H1 (cell line): ENCODE measurements at regions not wholly inside any gene's neighbourhood (a gene's known extent, or its start where the extent isn't known, plus 50 kb on each side); places are given as distances from the start of the nearest gene placed in this dataset.
A peak's percentile ranks its signal among the peaks of the same experiment; 100 is the strongest.

ENCODE experiments used
- CTCF ChIA-PET: fragments of 300-600 bp; sonication (Branson Sonifier 250); formaldehyde crosslinking; loops from one replicate; lab custom pipeline; 2021; ENCODE audit not compliant: partially characterized antibody; lab: Charles Lee
- POLR2A ChIA-PET: fragments of 300-600 bp; sonication (Branson Sonifier 250); formaldehyde crosslinking; loops from one replicate; lab custom pipeline; 2021; ENCODE audit warnings: inconsistent platforms; ENCODE audit not compliant: partially characterized antibody; lab: Charles Lee
- DNase-seq, 2 experiments: peaks; one replicate each; pipeline versions ENCODE4 v3.0.0 to v3.0.0-alpha.2; 2010 to 2022; ENCODE audit warnings: low spot score in 2 of 2, low read depth in 1 of 2, mixed read lengths in 1 of 2
- FAIRE-seq: peaks from 2 replicates; lab custom pipeline; 2011; peaks lifted over from hg19 to GRCh38; lab: Jason Lieb, UNC
- H2AFZ ChIP-seq: 2 replicates; pipeline ENCODE4 v1.8.1; 2012; ENCODE audit warnings: low read length, inconsistent platforms
- H2AK5ac ChIP-seq: 2 replicates; pipeline ENCODE4 v1.6.1; 2013; ENCODE audit warnings: low read depth, low read length
- H2BK120ac ChIP-seq: replicated peaks from 2 replicates; pipeline ENCODE3; 2013; ENCODE audit warnings: low read depth, low read length, inconsistent platforms
- H2BK12ac ChIP-seq: 2 replicates; pipeline ENCODE4 v1.6.1; 2013; ENCODE audit warnings: low read depth, low read length
- H2BK15ac ChIP-seq: 2 replicates; pipeline ENCODE4 v1.6.1; 2013; ENCODE audit warnings: low read length
- H2BK20ac ChIP-seq: 2 replicates; pipeline ENCODE4 v1.6.1; 2013; ENCODE audit warnings: low read length
- H2BK5ac ChIP-seq: 2 replicates; pipeline ENCODE4 v1.6.1; 2013; ENCODE audit warnings: low read depth, low read length
- H3K14ac ChIP-seq: 2 replicates; pipeline ENCODE4 v1.6.1; 2013; ENCODE audit warnings: inconsistent platforms; ENCODE audit not compliant: insufficient read length
- H3K18ac ChIP-seq: 2 replicates; pipeline ENCODE4 v1.6.1; 2013; ENCODE audit warnings: low read length; ENCODE audit errors: extremely low read depth
- H3K23ac ChIP-seq: 2 replicates; pipeline ENCODE4 v1.6.1; 2013; ENCODE audit warnings: inconsistent platforms; ENCODE audit not compliant: insufficient read length
- H3K23me2 ChIP-seq: 2 replicates; pipeline ENCODE4 v1.6.1; 2013; ENCODE audit warnings: low read depth, low read length
- H3K27ac ChIP-seq: 2 replicates; pipeline ENCODE4 v1.6.1; 2011; ENCODE audit warnings: low read depth, low read length, inconsistent platforms
- H3K27me3 ChIP-seq, 4 experiments: replicated peaks in 1 of 4; 1 replicate in 1 of 4; 2 replicates in 3 of 4; pipeline versions ENCODE4 v1.6.1 to v1.8.1; 2011 to 2013; ENCODE audit warnings: low read length in 3 of 4, mild to moderate bottlenecking in 3 of 4, inconsistent platforms in 2 of 4, mixed read lengths in 2 of 4, moderate library complexity in 1 of 4; ENCODE audit not compliant: control insufficient read depth in 3 of 4, insufficient read depth in 3 of 4; ENCODE audit errors: extremely low read depth in 1 of 4
- H3K36me3 ChIP-seq, 4 experiments: 2 replicates each; pipeline versions ENCODE4 v1.6.1 to v1.8.1; 2011 to 2013; ENCODE audit warnings: mild to moderate bottlenecking in 4 of 4, low read length in 3 of 4, moderate library complexity in 2 of 4, control low read depth in 1 of 4, inconsistent platforms in 1 of 4; ENCODE audit not compliant: insufficient read depth in 4 of 4, control insufficient read depth in 2 of 4
- H3K4ac ChIP-seq: replicated peaks from 2 replicates; pipeline ENCODE3; 2013; ENCODE audit warnings: low read length, low read depth, mixed read lengths, inconsistent platforms; ENCODE audit not compliant: insufficient read length
- H3K4me1 ChIP-seq, 4 experiments: replicated peaks in 1 of 4; 1 replicate in 1 of 4; 2 replicates in 3 of 4; pipeline versions ENCODE4 v1.6.1 to v1.8.1; 2011 to 2013; ENCODE audit warnings: low read length in 3 of 4, inconsistent platforms in 2 of 4, mixed read lengths in 1 of 4; ENCODE audit not compliant: insufficient read depth in 4 of 4, control insufficient read depth in 3 of 4
- H3K4me2 ChIP-seq, 2 experiments: 2 replicates each; pipeline versions ENCODE4 v1.6.1 to v1.8.1; 2011 to 2013; ENCODE audit warnings: low read depth in 2 of 2, low read length in 2 of 2, control low read depth in 1 of 2, inconsistent platforms in 1 of 2, mild to moderate bottlenecking in 1 of 2; ENCODE audit not compliant: insufficient read depth in 1 of 2
- H3K4me3 ChIP-seq, 4 experiments: fragments of 200-600, 300-600 bp in 1 of 4; sonication (generic), shearing (Covaris generic), sonication (Bioruptor Twin) in 1 of 4; 2 replicates each; pipeline versions ENCODE4 v1.5.1 to v1.8.1; 2011 to 2016; ENCODE audit warnings: low read length in 4 of 4, low read depth in 3 of 4, control low read depth in 2 of 4, inconsistent platforms in 2 of 4, mild to moderate bottlenecking in 2 of 4, mixed read lengths in 1 of 4, moderate library complexity in 1 of 4; ENCODE audit not compliant: insufficient read depth in 2 of 4; ENCODE audit errors: extremely low read depth in 1 of 4
- H3K56ac ChIP-seq: replicated peaks from 2 replicates; pipeline ENCODE3; 2013; ENCODE audit warnings: low read depth, mild to moderate bottlenecking, mixed read lengths, low read length, inconsistent platforms; ENCODE audit not compliant: insufficient read length
- H3K79me1 ChIP-seq: 2 replicates; pipeline ENCODE4 v1.6.1; 2013; ENCODE audit warnings: low read depth, low read length, control low read depth
- H3K79me2 ChIP-seq, 2 experiments: 2 replicates each; pipeline versions ENCODE4 v1.6.1 to v1.8.1; 2012 to 2013; ENCODE audit warnings: low read length in 2 of 2, mild to moderate bottlenecking in 2 of 2, inconsistent platforms in 1 of 2; ENCODE audit not compliant: insufficient read depth in 2 of 2, control insufficient read depth in 1 of 2
- H3K9ac ChIP-seq, 4 experiments: replicated peaks in 1 of 4; 1 replicate in 1 of 4; 2 replicates in 3 of 4; pipeline versions ENCODE4 v1.6.1 to v1.8.1; 2011 to 2013; ENCODE audit warnings: low read depth in 3 of 4, low read length in 3 of 4, control low read depth in 2 of 4, mild to moderate bottlenecking in 2 of 4, moderate library complexity in 2 of 4, inconsistent platforms in 1 of 4; ENCODE audit errors: extremely low read depth in 1 of 4
- H3K9me3 ChIP-seq, 2 experiments: 2 replicates each; pipeline versions ENCODE4 v1.6.1 to v1.8.1; 2012 to 2013; ENCODE audit warnings: mild to moderate bottlenecking in 2 of 2, moderate library complexity in 2 of 2, control low read depth in 1 of 2, inconsistent platforms in 1 of 2, low read depth in 1 of 2, low read length in 1 of 2, mixed read lengths in 1 of 2; ENCODE audit not compliant: insufficient read depth in 2 of 2
- H4K20me1 ChIP-seq, 2 experiments: replicated peaks in 1 of 2; 2 replicates each; pipeline versions ENCODE3 to v1.8.1; 2011 to 2013; ENCODE audit warnings: inconsistent platforms in 2 of 2, low read length in 2 of 2, mild to moderate bottlenecking in 1 of 2; ENCODE audit not compliant: insufficient read depth in 2 of 2, control insufficient read depth in 1 of 2
- H4K5ac ChIP-seq: 2 replicates; pipeline ENCODE4 v1.6.1; 2013; ENCODE audit warnings: low read length, low read depth, mixed read lengths, inconsistent platforms; ENCODE audit not compliant: insufficient read length
- H4K8ac ChIP-seq: 2 replicates; pipeline ENCODE4 v1.8.0; 2013; ENCODE audit warnings: mild to moderate bottlenecking, moderate library complexity, low read length, inconsistent platforms; ENCODE audit not compliant: insufficient read depth; ENCODE audit errors: extremely low read depth
- H4K91ac ChIP-seq: replicated peaks from 2 replicates; pipeline ENCODE3; 2013; ENCODE audit warnings: low read length, mixed read lengths, inconsistent platforms; ENCODE audit not compliant: insufficient read length
- TCF12 ChIP-seq: IDR thresholded peaks from 2 replicates; pipeline ENCODE4 v1.6.1; 2011; ENCODE audit warnings: low read depth, mild to moderate bottlenecking, low read length
- WGBS, 2 experiments: shearing (Covaris generic) in 1 of 2; methylation state at CpG; one replicate each; pipeline versions ENCODE4 v1.1.6 to v1.1.7; 2013 to 2015; ENCODE audit warnings: low lambda C conversion rate in 2 of 2, mixed read lengths in 2 of 2, inconsistent platforms in 1 of 2, low coverage in 1 of 2, missing lambda C conversion rate in 1 of 2; ENCODE audit not compliant: insufficient replicate concordance in 2 of 2, insufficient coverage in 1 of 2, insufficient read length in 1 of 2; ENCODE audit errors: extremely low coverage in 1 of 2, missing lambda C conversion rate in 1 of 2; 5-methylcytosine and 5-hydroxymethylcytosine counted together
- TF ChIP-seq, protein P1 (sequence below): IDR thresholded peaks from 2 replicates; pipeline ENCODE4 v1.6.1; 2012; ENCODE audit warnings: inconsistent platforms
- TF ChIP-seq, protein P2 (sequence below): IDR thresholded peaks from 2 replicates; pipeline ENCODE4 v1.6.1; 2011; ENCODE audit warnings: low read length, improper control_type of control experiment

DNA sequence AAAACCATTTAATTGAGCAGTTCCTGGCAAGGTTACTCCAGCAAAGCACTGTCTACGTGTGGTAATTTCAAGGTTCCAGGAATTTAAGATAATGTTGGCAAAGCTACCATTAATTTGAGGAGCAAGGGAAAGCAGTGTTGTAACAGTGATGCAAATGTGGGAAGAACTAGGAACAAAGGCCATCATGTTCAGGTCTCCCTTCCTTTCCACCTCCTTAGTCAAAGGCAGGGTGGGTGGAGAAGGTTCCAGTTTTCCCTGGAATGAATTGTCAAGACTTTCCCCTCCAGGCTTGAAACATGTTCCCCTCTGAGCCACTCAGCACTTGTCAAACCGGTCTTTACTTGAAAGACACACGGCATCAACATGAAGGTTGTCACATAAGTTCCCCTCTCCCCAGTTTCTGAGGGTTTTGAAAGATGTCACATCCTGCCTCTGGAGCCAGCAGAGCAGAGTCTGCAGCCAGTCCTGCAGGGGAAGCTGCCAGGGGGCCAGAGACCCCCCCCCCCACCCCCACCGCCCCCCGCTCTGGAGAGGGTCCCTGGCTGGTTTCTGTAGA lies 226.0 kb downstream of the GAS1 start:
- no peaks in the 10 kb centered on the region for H3K79me1 ChIP-seq
- no peaks in the 10 kb centered on the region for H4K20me1 ChIP-seq
- H3K23ac ChIP-seq: no peak overlapping the region
- H2BK12ac ChIP-seq: no peak overlapping the region
- no peak overlapping the region for H3K18ac ChIP-seq
- no peak overlapping the region for H2BK20ac ChIP-seq
- DNase-seq (no peak), FAIRE-seq (no peak)
- no peak for TF ChIP-seq TCF12
- TF ChIP-seq, protein P1, sequence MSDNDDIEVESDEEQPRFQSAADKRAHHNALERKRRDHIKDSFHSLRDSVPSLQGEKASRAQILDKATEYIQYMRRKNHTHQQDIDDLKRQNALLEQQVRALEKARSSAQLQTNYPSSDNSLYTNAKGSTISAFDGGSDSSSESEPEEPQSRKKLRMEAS: peak; percentile 50
- TF ChIP-seq, protein P2, sequence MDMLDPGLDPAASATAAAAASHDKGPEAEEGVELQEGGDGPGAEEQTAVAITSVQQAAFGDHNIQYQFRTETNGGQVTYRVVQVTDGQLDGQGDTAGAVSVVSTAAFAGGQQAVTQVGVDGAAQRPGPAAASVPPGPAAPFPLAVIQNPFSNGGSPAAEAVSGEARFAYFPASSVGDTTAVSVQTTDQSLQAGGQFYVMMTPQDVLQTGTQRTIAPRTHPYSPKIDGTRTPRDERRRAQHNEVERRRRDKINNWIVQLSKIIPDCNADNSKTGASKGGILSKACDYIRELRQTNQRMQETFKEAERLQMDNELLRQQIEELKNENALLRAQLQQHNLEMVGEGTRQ: no peak
- no peak overlapping the region for H3K56ac ChIP-seq
- H3K27ac ChIP-seq: no peak overlapping the region
- no peaks in the 10 kb centered on the region for H3K79me2 ChIP-seq
- H4K91ac ChIP-seq: no peak overlapping the region
- H3K14ac ChIP-seq: no peak overlapping the region
- peaks cover 0 to 5% (median 2%) of the 10 kb centered on the region in 4 experiments; a peak in 3 of 7 replicates for H3K4me1 ChIP-seq
- peak overlapping the region; percentile 42; the same call in 1 of the 2 replicates for H2AFZ ChIP-seq
- no peaks in the 10 kb centered on the region for H3K23me2 ChIP-seq
- H3K36me3 ChIP-seq: no peaks in the 10 kb centered on the region
- H3K9ac ChIP-seq: no peak overlapping the region
- no peak overlapping the region for H3K4me2 ChIP-seq
- H2AK5ac ChIP-seq: no peak overlapping the region
- POLR2A ChIA-PET: interaction anchor here (0.6 to 1.6 kb wide), 5 partner anchors 12 to 352 kb away, joined by 3 read pairs; no protein-coding TSS in a partner anchor
- no peak overlapping the region for H2BK15ac ChIP-seq
- WGBS, 2 experiments: 77% methylated on average over 3 of the region's 5 CpGs; no CpG with 5 or more reads in 1 of the 2 experiments
- H3K9me3 ChIP-seq: no peaks in the 10 kb centered on the region
- H3K27me3 ChIP-seq: no peaks in the 10 kb centered on the region
- no peak overlapping the region for H3K4ac ChIP-seq
- no peak overlapping the region for H2BK5ac ChIP-seq
- H2BK120ac ChIP-seq: no peak overlapping the region
- H3K4me3 ChIP-seq: no peak overlapping the region
- no peak overlapping the region for H4K5ac ChIP-seq
- no peak overlapping the region for H4K8ac ChIP-seq
- CTCF ChIA-PET: interaction anchor here (0.8 to 1.3 kb wide), 2 partner anchors 81 to 257 kb away, joined by 3 to 4 read pairs; no protein-coding TSS in a partner anchor
